Sciatic nerve (tissue), 2 donors: ENCODE measurements at regions not wholly inside any gene's neighbourhood (a gene's known extent, or its start where the extent isn't known, plus 50 kb on each side); places are given as distances from the start of the nearest gene placed in this dataset.
"Not testable (repeated sequence)": the region's sequence is repeated elsewhere in the genome, so short reads cannot be mapped to it uniquely, and the experiment has no call there.

Source experiments
- ATAC-seq: fragments of 200-7000 bp; cut with Tn5 transposase; one replicate; pipeline ENCODE4 v1.9.1; 2020; ENCODE audit warnings: mild to moderate bottlenecking, moderate library complexity
- DNase-seq: peaks from one replicate; pipeline ENCODE4 v3.0.0-alpha.2; 2020; ENCODE audit warnings: low spot score
- intact Hi-C: fragments of 100-400 bp; cut with DNase I; formaldehyde crosslinking; loops from one replicate; pipeline ENCODE4 v1.14.2; 2022
- donor health status: DM: no; HTN: no; CAD: no.
- donor health status: DM: no; HTN: no; CAD: no.

GRCh38 chr16:52316241-52316640 is 230.7 kb downstream of the TOX3 start:
- intact Hi-C loops: no loop called here
- ATAC-seq (no peak), DNase-seq (no peak)

GRCh38 chr16:52312716-52313115 is 234.2 kb downstream of the TOX3 start:
- intact Hi-C loops: no loop called here
- ATAC-seq (no peak), DNase-seq (no peak)

DNA sequence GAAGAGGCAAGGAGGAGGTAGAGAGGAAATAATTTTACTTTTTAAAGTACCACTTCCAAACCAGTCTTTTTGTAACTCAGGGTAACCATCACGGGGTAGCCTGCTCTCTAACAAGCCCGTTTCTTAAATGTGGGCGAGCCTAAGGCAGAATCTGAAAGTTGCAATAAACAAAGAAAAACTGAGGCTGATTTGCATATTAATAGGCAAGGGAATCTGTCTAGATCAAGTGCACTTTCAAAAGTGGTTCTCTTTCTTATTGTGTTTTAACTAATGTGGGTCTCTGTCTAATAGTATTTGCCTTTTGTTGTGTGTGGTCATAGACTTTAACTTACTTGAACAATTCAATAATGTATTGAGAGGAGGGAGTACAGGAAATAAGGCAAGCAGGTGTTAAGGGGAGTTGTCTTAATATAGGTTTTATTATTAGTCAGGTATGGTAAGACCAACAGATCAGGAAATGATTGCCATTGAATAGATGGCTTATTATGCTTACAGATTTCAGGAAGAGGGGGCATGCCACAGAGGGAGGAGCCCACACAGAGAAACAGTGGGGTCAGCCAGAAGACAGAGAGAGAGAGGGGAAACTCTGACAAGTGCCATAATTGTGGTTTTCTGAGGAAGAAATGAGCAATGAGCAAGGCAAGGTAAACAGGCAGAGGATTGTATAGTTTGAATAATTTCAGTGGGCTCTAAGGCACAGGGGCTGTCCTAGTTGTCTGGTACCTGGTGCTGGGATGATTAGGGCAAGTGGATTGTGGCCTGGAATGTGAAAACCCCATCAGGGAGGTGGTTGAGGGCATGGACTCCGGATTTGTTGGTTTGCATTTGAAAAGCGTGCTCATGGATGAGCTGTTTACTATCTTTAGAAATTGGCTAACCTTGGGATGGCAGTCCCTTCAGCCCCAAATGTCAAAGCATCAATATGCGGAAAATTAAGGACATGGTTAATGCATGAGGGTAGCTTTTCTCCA is 237.2 kb downstream of the TOX3 start:
- no peak for ATAC-seq
- intact Hi-C loops: no loop called here

GRCh38 chr16:52308051-52308450 is 238.9 kb downstream of the TOX3 start:
- ATAC-seq (no peak), DNase-seq (no peak)
- intact Hi-C loops: no loop called here

More for the DNA sequence above, 237.2 kb downstream of the TOX3 start:
- no peak for DNase-seq

DNA sequence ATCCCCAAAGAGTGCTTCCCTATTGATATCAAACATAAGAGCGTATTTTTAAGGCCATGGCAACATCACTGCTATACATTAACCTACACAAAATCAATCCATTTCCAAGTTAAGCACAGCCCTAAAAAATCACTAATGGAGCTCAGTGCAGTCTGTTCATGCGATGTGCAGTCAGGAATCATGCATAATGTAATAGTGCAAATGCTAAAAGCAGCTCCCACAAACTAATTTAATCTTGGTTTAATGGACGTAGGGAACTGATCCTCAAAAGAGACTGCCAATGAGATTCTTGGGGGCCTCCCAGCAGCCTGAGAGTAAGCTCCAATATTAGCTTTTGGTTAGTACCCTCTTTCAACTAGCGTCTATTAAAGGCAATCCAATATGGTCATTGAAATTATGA is 245.9 kb downstream of the TOX3 start:
- ATAC-seq (no peak), DNase-seq (no peak)

DNA sequence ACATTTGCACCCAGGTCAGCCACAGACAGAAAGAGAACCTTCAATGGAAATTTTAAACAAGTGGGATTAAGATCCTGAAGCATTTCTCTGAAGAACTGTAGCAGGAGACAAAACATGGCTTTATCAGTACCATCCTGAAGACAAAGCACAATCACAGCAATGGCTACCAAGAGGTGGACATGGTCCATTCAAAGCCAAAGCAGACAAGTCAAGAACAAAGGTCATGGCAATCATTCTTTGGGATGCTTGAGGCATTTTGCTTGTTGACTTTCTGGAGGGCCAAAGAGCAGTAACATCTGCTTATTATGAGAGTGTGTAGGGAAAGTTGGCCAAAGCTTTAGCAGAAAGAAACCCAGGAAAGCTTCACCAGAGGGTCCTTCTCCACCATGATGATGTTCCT is 248.2 kb downstream of the TOX3 start:
- ATAC-seq (no peak), DNase-seq (no peak)
- intact Hi-C loops: no loop called here

More for the DNA sequence above, 245.9 kb downstream of the TOX3 start:
- intact Hi-C loops: no loop called here

DNA sequence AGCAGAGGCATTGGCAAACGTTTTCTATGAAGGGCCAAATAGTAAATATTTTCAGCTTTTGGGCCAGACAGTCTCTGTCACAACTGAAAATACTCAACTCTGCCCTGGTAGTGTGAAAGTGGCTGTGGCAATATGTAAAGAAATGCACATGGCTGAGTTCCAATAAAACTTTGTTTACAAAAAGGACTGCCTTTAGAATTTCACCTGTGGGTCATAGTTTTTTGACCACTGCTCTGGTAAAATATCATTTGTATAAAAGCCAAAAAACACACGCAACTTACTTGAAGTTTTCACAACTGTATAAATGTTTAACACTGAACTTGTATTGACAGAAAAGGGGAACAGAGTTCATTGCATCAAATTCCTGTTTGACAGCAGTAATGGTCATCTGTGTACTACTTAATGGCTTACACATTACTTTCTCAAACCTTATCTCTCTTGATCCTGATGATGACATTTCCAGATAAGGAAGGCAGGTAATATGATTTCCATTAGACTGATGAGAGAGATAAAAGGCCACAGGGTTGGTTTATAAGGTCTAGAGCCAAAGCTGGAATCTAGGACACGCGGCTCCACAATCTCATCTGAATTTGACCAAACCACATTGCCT is 250.1 kb downstream of the TOX3 start:
- ATAC-seq, intact Hi-C loops, DNase-seq: not testable (repeated sequence)

- ATAC-seq (no peak), DNase-seq (no peak)
- intact Hi-C loops: no loop called here
Observed at GRCh38 chr16:52296076-52296475, 250.9 kb downstream of the TOX3 start.

- DNase-seq (no peak), ATAC-seq (no peak)
- intact Hi-C loops: no loop called here
Observed at GRCh38 chr16:52294660-52295059, 252.3 kb downstream of the TOX3 start.

DNA sequence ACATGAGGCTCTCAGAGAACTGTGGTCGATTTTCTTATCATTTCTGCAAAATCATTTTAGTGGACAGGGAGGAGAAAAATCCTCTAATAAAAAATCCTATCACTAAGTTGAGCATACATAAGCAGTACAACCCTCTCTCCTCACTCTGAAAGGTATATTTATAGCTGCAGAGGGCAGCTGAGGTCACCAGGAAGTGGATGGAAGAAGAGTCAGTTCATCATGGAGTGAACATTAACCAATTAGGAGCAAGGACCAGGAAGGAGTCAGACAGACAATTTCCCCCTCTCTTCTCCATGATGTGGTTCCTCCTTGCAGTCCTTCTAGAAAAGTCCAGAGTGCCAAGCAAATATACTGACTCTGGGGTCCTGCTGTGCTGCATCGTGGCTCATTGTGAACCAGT is 253.7 kb downstream of the TOX3 start:
- no peak for DNase-seq
- no peak for ATAC-seq
- intact Hi-C loops: no loop called here

DNA sequence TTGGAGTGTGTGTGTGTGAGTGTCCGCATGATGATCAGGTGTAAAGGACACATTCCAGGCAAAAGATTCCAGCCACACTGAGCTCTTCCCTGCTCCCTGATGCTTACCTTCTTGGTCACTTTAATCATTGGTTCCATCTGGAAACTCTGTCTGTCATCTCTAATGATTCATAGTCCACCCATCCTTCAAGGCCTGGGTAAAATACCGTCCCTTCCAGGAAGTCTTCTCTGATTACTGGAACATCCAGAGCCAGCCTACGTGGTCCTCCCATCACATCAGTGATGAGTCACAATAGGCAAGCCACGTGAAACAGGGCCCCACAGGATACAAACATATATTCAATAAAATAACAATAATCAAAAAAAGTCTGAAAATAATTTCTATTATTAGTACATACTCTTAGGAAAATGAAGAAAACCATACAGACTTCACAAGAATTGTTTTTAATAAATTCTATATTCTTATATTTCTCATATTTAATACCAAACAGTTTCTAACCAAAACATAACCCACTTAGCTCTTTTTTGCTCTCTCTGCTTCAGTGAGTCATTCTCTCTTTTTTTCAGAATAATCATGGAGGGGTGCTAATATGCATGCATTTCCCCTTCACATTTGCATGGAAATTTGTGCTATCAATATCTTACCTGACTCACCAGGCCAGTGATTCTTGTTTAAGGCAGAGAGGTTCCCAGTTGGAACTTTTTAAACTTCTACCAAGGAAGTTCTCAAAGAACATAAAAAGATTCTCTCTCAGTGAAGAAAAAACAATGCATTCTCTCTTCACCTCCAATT is 263.2 kb downstream of the TOX3 start:
- intact Hi-C loops: no loop called here
- no peak for ATAC-seq
- no peak for DNase-seq

DNA sequence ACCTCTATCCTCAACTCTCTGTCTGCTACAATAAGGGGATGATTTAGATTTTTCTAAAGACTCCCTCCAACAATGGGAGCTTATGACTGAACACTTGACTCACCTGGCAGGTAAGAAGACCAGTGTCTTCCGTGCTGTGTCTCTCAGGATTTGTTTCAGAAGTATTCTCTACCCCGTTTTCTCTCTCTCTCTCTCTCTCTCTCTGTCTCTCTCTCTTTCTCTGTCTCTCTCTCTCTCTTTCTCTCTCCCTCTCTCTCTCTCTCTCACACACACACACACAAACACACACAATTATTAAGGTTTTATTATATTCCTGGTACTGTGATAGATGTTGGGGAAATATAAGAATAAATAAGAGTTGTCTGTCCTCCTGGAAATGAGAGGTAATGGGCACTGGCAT is 263.9 kb downstream of the TOX3 start:
- ATAC-seq: no peak
- intact Hi-C loops: no loop called here
- no peak for DNase-seq

GRCh38 chr16:52280086-52280485 is 266.9 kb downstream of the TOX3 start:
- intact Hi-C loops: no loop called here
- DNase-seq (no peak), ATAC-seq (no peak)

- no peak for ATAC-seq
- intact Hi-C loops: no loop called here
- DNase-seq: no peak
Observed at GRCh38 chr16:52271088-52271750, 275.7 kb downstream of the TOX3 start.

GRCh38 chr16:52265446-52265861 is 281.5 kb downstream of the TOX3 start:
- intact Hi-C loops: no loop called here
- ATAC-seq: no peak
- no peak for DNase-seq

DNA sequence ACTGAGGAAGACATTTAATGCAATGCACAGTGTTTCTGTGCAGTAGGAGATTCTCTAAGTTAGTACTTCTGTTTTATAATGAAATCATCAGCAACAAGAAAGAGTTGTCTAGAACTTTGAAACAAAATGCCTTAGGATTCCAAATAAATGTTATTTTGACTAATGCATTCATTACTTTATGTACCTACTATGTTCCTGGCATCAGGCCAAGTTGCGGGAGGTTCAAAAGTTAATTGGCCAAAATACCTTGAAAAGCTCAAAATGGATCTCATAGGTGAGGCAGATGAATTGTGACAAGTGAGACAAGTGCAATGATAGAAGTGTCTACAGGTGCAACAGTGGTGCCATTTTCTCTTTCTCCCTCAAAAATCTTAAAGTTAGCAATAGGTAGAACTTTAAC is 289.4 kb downstream of the TOX3 start:
- no peak for DNase-seq
- no peak for ATAC-seq
- intact Hi-C loops: no loop called here

GRCh38 chr16:52256310-52257078 is 290.4 kb downstream of the TOX3 start:
- intact Hi-C loops: no loop called here
- no peak for ATAC-seq

DNA sequence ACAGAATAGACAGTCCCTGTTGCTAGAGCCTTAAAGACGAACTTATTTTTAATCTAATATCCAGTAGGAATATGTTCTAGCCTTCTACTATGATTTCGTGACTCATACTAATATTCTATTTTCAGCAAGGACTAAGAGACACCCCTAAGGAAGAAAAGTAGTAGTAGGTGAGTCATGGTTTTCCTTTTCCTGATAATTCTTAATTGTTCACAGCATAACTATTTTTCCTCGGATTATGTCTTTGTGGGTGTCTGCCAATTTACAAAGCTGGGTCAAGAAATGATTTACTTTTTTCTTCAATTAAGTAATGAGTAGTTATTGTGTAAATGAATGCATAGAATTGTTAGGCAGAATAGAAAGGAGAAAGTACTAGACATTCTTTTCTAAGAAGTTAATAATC is 292.2 kb downstream of the TOX3 start:
- intact Hi-C loops: no loop called here
- ATAC-seq: no peak
- DNase-seq: no peak

More at GRCh38 chr16:52256310-52257078, 290.4 kb downstream of the TOX3 start:
- DNase-seq: no peak
